Loucy (cell line): ENCODE measurements at regions not wholly inside any gene's neighbourhood (a gene's known extent, or its start where the extent isn't known, plus 50 kb on each side); places are given as distances from the start of the nearest gene placed in this dataset.

ENCODE experiments used
- EZH2phosphoT487 ChIP-seq: fragments of 200-600 bp; IDR thresholded peaks from 2 replicates; pipeline ENCODE4 v1.6.1; 2018; ENCODE audit warnings: antibody characterized with exemption, mild to moderate bottlenecking, moderate library complexity, borderline replicate concordance
- TF ChIP-seq, protein P1 (sequence below): fragments of 200-600 bp; sonication (generic); conservative IDR thresholded peaks from 2 replicates; pipeline ENCODE4 v1.5.1; 2014; ENCODE audit warnings: mild to moderate bottlenecking, antibody characterized with exemption, low read length

DNA sequence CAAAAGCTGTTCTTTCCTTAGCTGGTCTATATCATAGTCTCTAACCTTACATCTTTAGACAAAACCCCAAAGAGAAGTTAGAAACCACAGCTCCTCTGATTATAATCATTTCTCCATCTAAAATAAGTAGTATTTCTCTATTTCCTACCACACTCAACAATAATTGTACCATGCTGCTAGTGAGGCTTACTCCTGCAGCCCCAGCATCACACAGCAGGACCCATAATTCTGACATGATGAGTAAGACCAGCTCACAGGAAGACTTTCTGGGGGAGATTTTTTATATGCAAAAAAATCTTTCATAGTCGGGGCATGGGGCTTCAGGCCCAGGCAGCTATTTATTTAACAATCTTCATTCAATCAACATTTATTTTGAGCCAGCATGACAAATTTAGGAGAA lies 441.6 kb downstream of the DYNC2H1 start:
- TF ChIP-seq, protein P1, sequence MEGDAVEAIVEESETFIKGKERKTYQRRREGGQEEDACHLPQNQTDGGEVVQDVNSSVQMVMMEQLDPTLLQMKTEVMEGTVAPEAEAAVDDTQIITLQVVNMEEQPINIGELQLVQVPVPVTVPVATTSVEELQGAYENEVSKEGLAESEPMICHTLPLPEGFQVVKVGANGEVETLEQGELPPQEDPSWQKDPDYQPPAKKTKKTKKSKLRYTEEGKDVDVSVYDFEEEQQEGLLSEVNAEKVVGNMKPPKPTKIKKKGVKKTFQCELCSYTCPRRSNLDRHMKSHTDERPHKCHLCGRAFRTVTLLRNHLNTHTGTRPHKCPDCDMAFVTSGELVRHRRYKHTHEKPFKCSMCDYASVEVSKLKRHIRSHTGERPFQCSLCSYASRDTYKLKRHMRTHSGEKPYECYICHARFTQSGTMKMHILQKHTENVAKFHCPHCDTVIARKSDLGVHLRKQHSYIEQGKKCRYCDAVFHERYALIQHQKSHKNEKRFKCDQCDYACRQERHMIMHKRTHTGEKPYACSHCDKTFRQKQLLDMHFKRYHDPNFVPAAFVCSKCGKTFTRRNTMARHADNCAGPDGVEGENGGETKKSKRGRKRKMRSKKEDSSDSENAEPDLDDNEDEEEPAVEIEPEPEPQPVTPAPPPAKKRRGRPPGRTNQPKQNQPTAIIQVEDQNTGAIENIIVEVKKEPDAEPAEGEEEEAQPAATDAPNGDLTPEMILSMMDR: no peak
- TF ChIP-seq EZH2phosphoT487: no peak
